ENCODE measurements at regions not wholly inside any gene's neighbourhood (a gene's known extent, or its start where the extent isn't known, plus 50 kb on each side); places are given as distances from the start of the nearest gene placed in this dataset.

- TF ChIP-seq CTCF (IDR thresholded peaks at IDR 0.05) (no peak), EZH2 (IDR thresholded peaks at IDR 0.05) (no peak), EZH2phosphoT487 (IDR thresholded peaks at IDR 0.05) (no peak)
Observed at GRCh38 chr6:168774381-168774780, 333.4 kb downstream of the SMOC2 start.
